B cell (primary cell): ENCODE measurements at regions not wholly inside any gene's neighbourhood (a gene's known extent, or its start where the extent isn't known, plus 50 kb on each side); places are given as distances from the start of the nearest gene placed in this dataset.

Source experiments
- ATAC-seq: fragments of 200-7000 bp; cut with Tn5 transposase; one replicate; pipeline ENCODE4 v1.10.0; 2021; ENCODE audit warnings: low read depth, mild to moderate bottlenecking, moderate number of reproducible peaks, moderate library complexity
- CTCF ChIA-PET: fragments of 350-600 bp; sonication (Branson Sonifier 250); formaldehyde crosslinking; loops from one replicate; lab custom pipeline; 2021; ENCODE audit warnings: antibody characterized with exemption, inconsistent platforms; lab: Charles Lee
- POLR2A ChIA-PET: fragments of 350-600 bp; sonication (Branson Sonifier 250); formaldehyde crosslinking; loops from one replicate; lab custom pipeline; 2021; ENCODE audit warnings: antibody characterized with exemption; lab: Charles Lee
- DNase-seq: peaks from one replicate; pipeline ENCODE4 v3.0.0; 2013
- H2AFZ ChIP-seq: 2 replicates; pipeline ENCODE4 v1.6.1; 2012; ENCODE audit warnings: mild to moderate bottlenecking, low read depth, low read length; ENCODE audit not compliant: insufficient read depth, poor library complexity, severe bottlenecking
- H3K27ac ChIP-seq, 2 donors: 1 replicate in 1 of 2; 2 replicates in 1 of 2; pipeline ENCODE4 v1.5.1; 2012 to 2013; ENCODE audit warnings: low read length in 2 of 2, mild to moderate bottlenecking in 2 of 2, moderate library complexity in 1 of 2
- H3K27me3 ChIP-seq, 4 experiments: fragments of 200-600 bp in 1 of 4; sonication (generic) in 1 of 4; replicated peaks in 1 of 4; 1 replicate in 2 of 4; 2 replicates in 2 of 4; pipeline versions ENCODE4 v1.6.1 to v1.7.0; 2013 to 2016; ENCODE audit warnings: low read length in 3 of 4, mild to moderate bottlenecking in 2 of 4, mixed read lengths in 1 of 4, moderate library complexity in 1 of 4; ENCODE audit not compliant: insufficient read depth in 4 of 4, control insufficient read depth in 3 of 4; ENCODE audit errors: control extremely low read depth in 1 of 4
- H3K36me3 ChIP-seq, 2 experiments: replicated peaks in 1 of 2; 1 replicate in 1 of 2; 2 replicates in 1 of 2; pipeline versions ENCODE4 v1.6.1 to v1.7.1; 2013; ENCODE audit warnings: low read length in 1 of 2; ENCODE audit not compliant: insufficient read depth in 2 of 2, control insufficient read depth in 1 of 2; ENCODE audit errors: control extremely low read depth in 1 of 2, extremely low read depth in 1 of 2
- H3K4me1 ChIP-seq, 2 donors: fragments of 200-600 bp in 1 of 2; sonication (generic) in 1 of 2; 1 replicate in 1 of 2; 2 replicates in 1 of 2; pipeline versions ENCODE4 v1.5.1 to v1.6.1; 2013 to 2017; ENCODE audit warnings: low read length in 2 of 2; ENCODE audit not compliant: control insufficient read depth in 2 of 2, insufficient read depth in 2 of 2
- H3K4me2 ChIP-seq: replicated peaks from 2 replicates; pipeline ENCODE3; 2012; ENCODE audit warnings: mild to moderate bottlenecking, low read depth, low read length; ENCODE audit not compliant: poor library complexity, severe bottlenecking
- H3K4me3 ChIP-seq, 5 experiments: fragments of 200-600 bp in 1 of 5; sonication (generic) in 1 of 5; 1 replicate in 3 of 5; 2 replicates in 2 of 5; pipeline versions ENCODE4 v1.5.1 to v1.7.0; 2011 to 2016; ENCODE audit warnings: low read length in 4 of 5, mild to moderate bottlenecking in 4 of 5, low read depth in 2 of 5, control low read depth in 1 of 5, moderate library complexity in 1 of 5; ENCODE audit not compliant: insufficient read depth in 1 of 5; ENCODE audit errors: control extremely low read depth in 1 of 5, extremely low read depth in 1 of 5
- H3K79me2 ChIP-seq: fragments of 200-600 bp; sonication (generic); one replicate; pipeline ENCODE4 v1.6.0; 2016; ENCODE audit warnings: low read length; ENCODE audit not compliant: control insufficient read depth, insufficient read depth
- H3K9ac ChIP-seq: fragments of 200-600 bp; sonication (generic); 2 replicates; pipeline ENCODE4 v1.6.1; 2017; ENCODE audit warnings: mild to moderate bottlenecking, low read length, moderate library complexity
- H3K9me3 ChIP-seq, 3 donors: one replicate each; pipeline versions ENCODE4 v1.6.1 to v1.7.1; 2013; ENCODE audit warnings: low read length in 2 of 3; ENCODE audit not compliant: control insufficient read depth in 2 of 3, insufficient read depth in 1 of 3; ENCODE audit errors: control extremely low read depth in 1 of 3
- H4K20me1 ChIP-seq: 2 replicates; pipeline ENCODE4 v1.6.0; 2012; ENCODE audit warnings: mild to moderate bottlenecking, low read length; ENCODE audit not compliant: insufficient read depth, control insufficient read depth, poor library complexity, severe bottlenecking
- H3K27ac Mint-ChIP-seq: one replicate; pipeline ENCODE4 v1.8.0; 2021; ENCODE audit warnings: mixed read lengths
- H3K27me3 Mint-ChIP-seq: one replicate; pipeline ENCODE4 v1.8.0; 2021; ENCODE audit warnings: mixed read lengths
- H3K4me1 Mint-ChIP-seq: one replicate; pipeline ENCODE4 v1.8.0; 2021; ENCODE audit warnings: mixed read lengths
- H3K4me3 Mint-ChIP-seq: one replicate; pipeline ENCODE4 v1.8.0; 2021; ENCODE audit warnings: mixed read lengths
- H3K9me3 Mint-ChIP-seq: one replicate; pipeline ENCODE4 v1.8.0; 2022; ENCODE audit warnings: mixed read lengths; ENCODE audit not compliant: insufficient read depth
- EZH2 ChIP-seq: IDR thresholded peaks from 2 replicates; pipeline ENCODE4 v1.6.1; 2012; ENCODE audit warnings: borderline replicate concordance, low read depth, mild to moderate bottlenecking, moderate library complexity, low read length; ENCODE audit not compliant: insufficient read depth, poor library complexity, severe bottlenecking
- WGBS: methylation state at CpG from one replicate; pipeline ENCODE4 v1.1.5; 2013; ENCODE audit warnings: missing lambda C conversion rate; ENCODE audit not compliant: insufficient coverage; 5-methylcytosine and 5-hydroxymethylcytosine counted together
- intact Hi-C: fragments of 100-400 bp; cut with micrococcal nuclease; formaldehyde crosslinking; loops from one replicate; pipeline ENCODE4 v1.10.0; 2022
- TF ChIP-seq, protein P1 (sequence below): fragments of 200-600 bp; IDR thresholded peaks from one replicate; pipeline ENCODE4 v1.8.0; 2022; ENCODE audit warnings: antibody characterized with exemption, mild to moderate bottlenecking

GRCh38 chr1:83115785-83116184 is 883.1 kb downstream of the TTLL7 start:
- H3K9ac ChIP-seq: no peak overlapping the region
- H3K79me2 ChIP-seq: no peaks in the 10 kb centered on the region
- no peaks in the 10 kb centered on the region for H3K4me1 Mint-ChIP-seq
- no peak overlapping the region for H3K27ac Mint-ChIP-seq
- H3K4me3 Mint-ChIP-seq: no peak overlapping the region
- H3K4me1 ChIP-seq: no peaks in the 10 kb centered on the region
- intact Hi-C loops: no loop called here
- ChIA-PET POLR2A (no interaction called here), CTCF (no interaction called here)
- H3K27me3 ChIP-seq: no peaks in the 10 kb centered on the region
- H4K20me1 ChIP-seq: no peaks in the 10 kb centered on the region
- TF ChIP-seq, protein P1, sequence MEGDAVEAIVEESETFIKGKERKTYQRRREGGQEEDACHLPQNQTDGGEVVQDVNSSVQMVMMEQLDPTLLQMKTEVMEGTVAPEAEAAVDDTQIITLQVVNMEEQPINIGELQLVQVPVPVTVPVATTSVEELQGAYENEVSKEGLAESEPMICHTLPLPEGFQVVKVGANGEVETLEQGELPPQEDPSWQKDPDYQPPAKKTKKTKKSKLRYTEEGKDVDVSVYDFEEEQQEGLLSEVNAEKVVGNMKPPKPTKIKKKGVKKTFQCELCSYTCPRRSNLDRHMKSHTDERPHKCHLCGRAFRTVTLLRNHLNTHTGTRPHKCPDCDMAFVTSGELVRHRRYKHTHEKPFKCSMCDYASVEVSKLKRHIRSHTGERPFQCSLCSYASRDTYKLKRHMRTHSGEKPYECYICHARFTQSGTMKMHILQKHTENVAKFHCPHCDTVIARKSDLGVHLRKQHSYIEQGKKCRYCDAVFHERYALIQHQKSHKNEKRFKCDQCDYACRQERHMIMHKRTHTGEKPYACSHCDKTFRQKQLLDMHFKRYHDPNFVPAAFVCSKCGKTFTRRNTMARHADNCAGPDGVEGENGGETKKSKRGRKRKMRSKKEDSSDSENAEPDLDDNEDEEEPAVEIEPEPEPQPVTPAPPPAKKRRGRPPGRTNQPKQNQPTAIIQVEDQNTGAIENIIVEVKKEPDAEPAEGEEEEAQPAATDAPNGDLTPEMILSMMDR: no peak
- TF ChIP-seq EZH2: no peak
- no peaks in the 10 kb centered on the region for H3K27me3 Mint-ChIP-seq
- no peak for ATAC-seq
- H3K27ac ChIP-seq: no peak overlapping the region
- no peaks in the 10 kb centered on the region for H3K36me3 ChIP-seq
- 50% methylated on average over 1 of the region's 2 CpGs for WGBS
- no peak for DNase-seq
- H3K4me3 ChIP-seq: no peak overlapping the region
- H3K9me3 Mint-ChIP-seq: peaks cover 2% of the 10 kb centered on the region
- no peak overlapping the region for H2AFZ ChIP-seq
- no peak overlapping the region for H3K4me2 ChIP-seq
- no peaks in the 10 kb centered on the region for H3K9me3 ChIP-seq

- intact Hi-C loops: no loop called here
- H4K20me1 ChIP-seq: no peaks in the 10 kb centered on the region
- H2AFZ ChIP-seq: no peak overlapping the region
- H3K4me1 Mint-ChIP-seq: no peaks in the 10 kb centered on the region
- H3K4me3 Mint-ChIP-seq: no peak overlapping the region
- no peaks in the 10 kb centered on the region for H3K36me3 ChIP-seq
- no peaks in the 10 kb centered on the region for H3K4me1 ChIP-seq
- no peaks in the 10 kb centered on the region for H3K27me3 Mint-ChIP-seq
- CTCF ChIA-PET: no interaction called here
- H3K4me3 ChIP-seq: no peak overlapping the region
- DNase-seq: no peak
- no peak overlapping the region for H3K4me2 ChIP-seq
- WGBS: no CpG with 5 or more reads among the region's 2 CpGs
- no peak overlapping the region for H3K9ac ChIP-seq
- no peaks in the 10 kb centered on the region for H3K79me2 ChIP-seq
- no peak overlapping the region for H3K27ac Mint-ChIP-seq
- H3K9me3 ChIP-seq: no peaks in the 10 kb centered on the region
- no peak for ATAC-seq
- H3K27ac ChIP-seq: no peak overlapping the region
- TF ChIP-seq, protein P1: no peak
- TF ChIP-seq EZH2: no peak
- H3K27me3 ChIP-seq: no peaks in the 10 kb centered on the region
- H3K9me3 Mint-ChIP-seq: peaks cover 2% of the 10 kb centered on the region
- POLR2A ChIA-PET: no interaction called here
Observed at GRCh38 chr1:83114136-83114834, 884.6 kb downstream of the TTLL7 start.
